SU-DHL-6 (cell line): ENCODE measurements at regions not wholly inside any gene's neighbourhood (a gene's known extent, or its start where the extent isn't known, plus 50 kb on each side); places are given as distances from the start of the nearest gene placed in this dataset.
"Not testable (repeated sequence)": the region's sequence is repeated elsewhere in the genome, so short reads cannot be mapped to it uniquely, and the experiment has no call there.

Experiments used
- H2AFZ ChIP-seq: fragments of 200-600 bp; sonication (generic); 2 replicates; pipeline ENCODE4 v1.6.1; 2014; ENCODE audit warnings: low read depth, mild to moderate bottlenecking, moderate library complexity, mixed read lengths, antibody characterized with exemption, low read length; ENCODE audit not compliant: severe bottlenecking
- H3F3A ChIP-seq: fragments of 200-600 bp; shearing (Covaris generic); 2 replicates; pipeline ENCODE4 v1.6.0; 2016; ENCODE audit warnings: antibody characterized with exemption, mild to moderate bottlenecking; ENCODE audit not compliant: insufficient read depth
- H3K27ac ChIP-seq: fragments of 200-600 bp; sonication (generic); 2 replicates; pipeline ENCODE4 v1.5.1; 2016; ENCODE audit warnings: low read depth, mild to moderate bottlenecking, low read length, moderate library complexity, mixed read lengths
- H3K27me3 ChIP-seq: fragments of 200-600 bp; sonication (generic), shearing (Covaris generic); 2 replicates; pipeline ENCODE4 v1.6.0; 2014; ENCODE audit warnings: mild to moderate bottlenecking, low read length
- H3K36me3 ChIP-seq: fragments of 200-600 bp; sonication (generic); 2 replicates; pipeline ENCODE4 v1.6.1; 2014; ENCODE audit warnings: mild to moderate bottlenecking, low read length, mixed read lengths
- H3K4me2 ChIP-seq: fragments of 300-600, 200-600 bp; shearing (Covaris generic), sonication (generic); 2 replicates; pipeline ENCODE4 v1.6.0; 2014; ENCODE audit warnings: low read length, low read depth, mild to moderate bottlenecking; ENCODE audit not compliant: poor library complexity, severe bottlenecking
- H3K4me3 ChIP-seq: fragments of 200-600 bp; sonication (generic); 2 replicates; pipeline ENCODE4 v1.5.1; 2014; ENCODE audit warnings: antibody characterized with exemption, low read length, mild to moderate bottlenecking, mixed read lengths; ENCODE audit not compliant: insufficient read depth, poor library complexity, severe bottlenecking
- H3K79me2 ChIP-seq: fragments of 200-600 bp; sonication (generic); 2 replicates; pipeline ENCODE4 v1.6.1; 2014; ENCODE audit warnings: mild to moderate bottlenecking, low read length, moderate library complexity; ENCODE audit not compliant: insufficient read depth
- H3K9ac ChIP-seq: fragments of 200-600 bp; sonication (generic); 2 replicates; pipeline ENCODE4 v1.7.0; 2014; ENCODE audit warnings: mild to moderate bottlenecking, low read length
- H3K9me2 ChIP-seq: fragments of 200-600 bp; sonication (generic); replicated peaks from 2 replicates; pipeline ENCODE4 v1.6.1; 2014; ENCODE audit warnings: low read length; ENCODE audit not compliant: insufficient read depth
- H3K9me3 ChIP-seq: fragments of 200-600 bp; sonication (generic); 2 replicates; pipeline ENCODE4 v1.6.1; 2014; ENCODE audit warnings: low read length, mixed read lengths; ENCODE audit not compliant: insufficient read depth
- H4K20me1 ChIP-seq: fragments of 200-600 bp; sonication (generic); 2 replicates; pipeline ENCODE4 v1.6.1; 2014; ENCODE audit warnings: low read depth, mild to moderate bottlenecking, antibody characterized with exemption, low read length, moderate library complexity, mixed read lengths
- EZH2phosphoT487 ChIP-seq: fragments of 200-600 bp; sonication (generic), shearing (Covaris generic); conservative IDR thresholded peaks from 2 replicates; pipeline ENCODE4 v1.6.1; 2018; ENCODE audit warnings: mild to moderate bottlenecking, antibody characterized with exemption, low read length, moderate library complexity, mixed read lengths
- TF ChIP-seq, protein P1 (sequence below): fragments of 200-600 bp; sonication (generic); IDR thresholded peaks from one replicate; pipeline ENCODE4 v1.5.1; 2017; ENCODE audit warnings: antibody characterized with exemption, mild to moderate bottlenecking, low read length, moderate library complexity; ENCODE audit not compliant: insufficient read depth, poor library complexity, severe bottlenecking

DNA sequence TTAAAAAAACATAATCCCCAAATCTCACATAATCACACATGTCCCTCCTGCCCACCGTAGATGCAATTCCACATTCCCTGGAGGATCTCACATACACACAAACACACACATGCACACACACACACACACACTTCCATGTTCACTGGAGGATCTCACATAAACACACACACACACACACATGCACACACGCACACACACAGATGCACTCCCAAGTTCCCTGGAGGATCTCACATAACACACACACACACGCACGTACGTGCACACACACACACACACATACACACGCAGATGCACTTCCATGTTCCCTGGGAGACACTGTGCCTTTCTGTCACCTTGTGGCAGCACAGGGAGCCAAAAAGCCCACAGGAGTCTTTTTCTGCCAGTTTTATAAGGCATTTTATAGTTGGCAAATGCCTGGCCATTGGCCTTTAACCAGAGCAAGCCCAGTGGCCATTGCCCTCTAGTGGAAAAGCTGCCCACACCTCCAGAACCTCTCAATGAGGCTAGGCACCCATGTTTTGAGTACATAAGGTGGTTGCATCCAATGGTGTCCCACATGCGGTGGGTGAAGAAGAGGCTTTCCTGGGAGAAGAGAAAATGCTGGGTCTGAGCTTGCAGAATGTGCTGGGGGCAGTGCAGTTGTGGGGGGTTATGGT is 115.4 kb upstream of the ACBD5 start:
- no peak overlapping the region for H3K4me3 ChIP-seq
- no peak overlapping the region for H3K9ac ChIP-seq
- no peaks in the 10 kb centered on the region for H3K36me3 ChIP-seq
- H3K79me2 ChIP-seq: no peaks in the 10 kb centered on the region
- TF ChIP-seq, protein P1, sequence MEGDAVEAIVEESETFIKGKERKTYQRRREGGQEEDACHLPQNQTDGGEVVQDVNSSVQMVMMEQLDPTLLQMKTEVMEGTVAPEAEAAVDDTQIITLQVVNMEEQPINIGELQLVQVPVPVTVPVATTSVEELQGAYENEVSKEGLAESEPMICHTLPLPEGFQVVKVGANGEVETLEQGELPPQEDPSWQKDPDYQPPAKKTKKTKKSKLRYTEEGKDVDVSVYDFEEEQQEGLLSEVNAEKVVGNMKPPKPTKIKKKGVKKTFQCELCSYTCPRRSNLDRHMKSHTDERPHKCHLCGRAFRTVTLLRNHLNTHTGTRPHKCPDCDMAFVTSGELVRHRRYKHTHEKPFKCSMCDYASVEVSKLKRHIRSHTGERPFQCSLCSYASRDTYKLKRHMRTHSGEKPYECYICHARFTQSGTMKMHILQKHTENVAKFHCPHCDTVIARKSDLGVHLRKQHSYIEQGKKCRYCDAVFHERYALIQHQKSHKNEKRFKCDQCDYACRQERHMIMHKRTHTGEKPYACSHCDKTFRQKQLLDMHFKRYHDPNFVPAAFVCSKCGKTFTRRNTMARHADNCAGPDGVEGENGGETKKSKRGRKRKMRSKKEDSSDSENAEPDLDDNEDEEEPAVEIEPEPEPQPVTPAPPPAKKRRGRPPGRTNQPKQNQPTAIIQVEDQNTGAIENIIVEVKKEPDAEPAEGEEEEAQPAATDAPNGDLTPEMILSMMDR: no peak
- no peak for TF ChIP-seq EZH2phosphoT487
- no peaks in the 10 kb centered on the region for H3K9me2 ChIP-seq
- no peak overlapping the region for H2AFZ ChIP-seq
- H3F3A ChIP-seq: peaks cover 3% of the 10 kb centered on the region; the same call in 1 of the 2 replicates
- H3K27ac ChIP-seq: no peak overlapping the region
- no peak overlapping the region for H3K4me2 ChIP-seq
- H3K9me3 ChIP-seq: no peaks in the 10 kb centered on the region
- no peaks in the 10 kb centered on the region for H4K20me1 ChIP-seq
- H3K27me3 ChIP-seq: no peaks in the 10 kb centered on the region

DNA sequence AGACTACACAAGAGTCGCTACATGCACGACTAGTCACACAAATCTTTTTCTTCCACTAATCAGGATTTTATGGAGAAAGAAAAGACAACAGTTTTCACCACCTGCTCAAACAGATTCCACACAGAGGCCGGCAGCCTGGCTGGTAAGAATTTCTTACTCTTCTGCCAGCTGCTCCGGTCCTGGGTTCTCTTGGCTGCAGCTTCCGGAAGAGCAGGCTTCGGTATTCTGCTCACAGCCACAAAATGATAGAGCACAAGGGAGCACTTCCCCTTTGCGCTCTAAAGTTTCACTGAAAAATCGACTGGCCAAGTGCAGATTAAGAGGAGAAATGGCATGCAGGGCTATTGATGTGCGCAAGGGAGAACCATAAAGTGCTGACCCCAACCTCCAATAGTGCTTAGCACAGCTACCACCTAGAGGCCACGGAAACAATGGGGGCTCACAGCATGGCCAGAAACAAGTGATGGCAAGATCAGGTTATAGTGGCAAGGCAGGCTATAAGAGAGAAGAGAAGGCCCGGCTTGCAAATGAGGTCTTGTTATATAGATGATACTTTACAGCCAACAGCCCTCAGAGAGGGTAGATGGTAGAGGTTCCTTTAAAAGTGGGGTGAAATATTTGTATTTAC is 114.2 kb upstream of the ACBD5 start:
- Histone ChIP-seq H3K4me2 (peak overlapping the region; percentile 92), H3K9ac (peak overlapping the region; percentile 61), H2AFZ (peak overlapping the region; percentile 83), H3K27ac (peak overlapping the region; percentile 87), H3K4me3 (peak overlapping the region; percentile 48)
- H4K20me1 ChIP-seq, H3K9me3 ChIP-seq, H3K36me3 ChIP-seq, H3F3A ChIP-seq, H3K27me3 ChIP-seq, H3K79me2 ChIP-seq, H3K9me2 ChIP-seq: not testable (repeated sequence)

DNA sequence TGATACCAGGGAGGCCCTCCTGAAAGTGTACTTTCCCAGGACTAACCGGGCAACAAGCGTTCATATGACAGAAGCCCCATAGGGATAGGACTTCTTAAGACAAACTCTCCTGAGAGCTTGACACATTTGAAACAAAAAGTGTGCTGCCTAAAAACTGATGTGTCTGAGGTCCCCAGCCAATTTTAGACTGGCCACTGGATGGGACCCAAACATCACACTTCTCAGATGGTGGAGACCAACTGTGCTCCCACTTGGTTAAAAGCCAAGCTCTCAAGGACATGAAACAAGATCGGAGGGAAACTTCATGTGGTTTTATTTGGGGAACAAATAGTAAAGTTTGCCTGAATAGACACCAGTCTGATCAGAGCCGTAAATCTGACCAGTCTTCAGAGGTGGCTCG is 113.5 kb upstream of the ACBD5 start:
- H3K79me2 ChIP-seq, H3K36me3 ChIP-seq, H3K9me2 ChIP-seq, H3K27me3 ChIP-seq, H3F3A ChIP-seq, H4K20me1 ChIP-seq, H3K9me3 ChIP-seq: not testable (repeated sequence)
- Histone ChIP-seq H3K27ac (peak overlapping the region; percentile 87), H3K9ac (peak overlapping the region; percentile 61), H3K4me2 (peak overlapping the region; percentile 92), H3K4me3 (peak overlapping the region; percentile 48), H2AFZ (peak overlapping the region; percentile 83)

DNA sequence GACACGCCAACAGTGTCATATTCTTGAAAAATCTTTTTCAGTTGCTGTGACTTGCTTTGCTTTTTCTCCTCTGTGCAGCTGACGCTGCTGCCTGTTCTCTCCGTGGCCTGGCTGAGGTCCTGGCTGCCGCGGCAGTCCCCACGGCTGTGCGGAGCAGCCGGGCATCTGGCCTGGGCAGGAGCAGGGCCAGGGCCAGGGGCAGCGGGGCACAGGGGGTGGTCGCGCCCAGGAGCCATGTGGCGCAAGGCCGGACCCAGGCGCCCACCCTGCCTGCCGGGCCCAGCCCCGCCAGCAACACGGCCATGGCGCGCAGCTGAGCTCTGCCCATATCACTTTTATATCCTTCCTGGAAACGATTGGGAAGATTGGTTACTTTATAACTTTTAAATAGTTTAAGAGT is 109.4 kb upstream of the ACBD5 start:
- Histone ChIP-seq H3K27me3 (no peaks in the 10 kb centered on the region), H3K9ac (no peak overlapping the region), H2AFZ (no peak overlapping the region), H3K27ac (no peak overlapping the region), H3K4me3 (no peak overlapping the region), H3K4me2 (no peak overlapping the region), H3F3A (no peaks in the 10 kb centered on the region), H3K9me3 (no peaks in the 10 kb centered on the region), H3K79me2 (no peaks in the 10 kb centered on the region), H3K9me2 (no peaks in the 10 kb centered on the region), H4K20me1 (no peaks in the 10 kb centered on the region), H3K36me3 (no peaks in the 10 kb centered on the region)
- TF ChIP-seq, protein P1: no peak
- no peak for TF ChIP-seq EZH2phosphoT487

DNA sequence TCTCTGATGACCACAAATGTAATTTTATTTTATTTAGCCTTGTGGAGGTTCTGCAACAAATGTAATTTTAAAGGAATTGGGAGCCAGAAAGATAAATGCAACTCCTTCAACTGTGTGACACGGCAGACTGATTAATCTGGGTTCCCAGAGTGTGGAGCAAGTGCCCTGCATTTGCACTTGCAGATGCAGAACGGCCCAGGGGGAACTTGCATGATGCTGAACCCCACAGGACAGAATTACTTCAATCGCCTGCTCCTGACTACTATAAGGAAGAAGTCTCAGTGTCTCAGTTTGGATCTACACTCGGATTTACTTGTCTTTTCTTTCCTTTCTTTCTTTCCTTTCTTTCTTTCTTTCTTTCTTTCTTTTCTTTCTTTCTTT is 107.2 kb upstream of the ACBD5 start:
- not testable (repeated sequence) for H3K27me3 ChIP-seq, H3K36me3 ChIP-seq, H3K27ac ChIP-seq, H3K9ac ChIP-seq, H2AFZ ChIP-seq, H3K79me2 ChIP-seq, H3K4me2 ChIP-seq, H3K4me3 ChIP-seq, H4K20me1 ChIP-seq, H3K9me3 ChIP-seq, H3K9me2 ChIP-seq, H3F3A ChIP-seq
